Activated naive CD4-positive, alpha-beta T cell treated with anti-CD3 and anti-CD28 coated beads for 36 hours (primary cell): ENCODE measurements at regions not wholly inside any gene's neighbourhood (a gene's known extent, or its start where the extent isn't known, plus 50 kb on each side); places are given as distances from the start of the nearest gene placed in this dataset.
A peak's percentile ranks its signal among the peaks of the same experiment; 100 is the strongest.
"Not testable (repeated sequence)": the region's sequence is repeated elsewhere in the genome, so short reads cannot be mapped to it uniquely, and the experiment has no call there.

Source experiments
- CTCF ChIA-PET: fragments of 350-600 bp; sonication (Branson Sonifier 250); formaldehyde crosslinking; loops from one replicate; lab custom pipeline; 2021; ENCODE audit warnings: antibody characterized with exemption; lab: Charles Lee
- DNase-seq: peaks from one replicate; pipeline ENCODE4 v3.0.0-alpha.2; 2020
- H3K27ac Mint-ChIP-seq: one replicate; pipeline ENCODE4 v1.8.0; 2021; ENCODE audit warnings: mild to moderate bottlenecking, mixed read lengths
- H3K27me3 Mint-ChIP-seq: one replicate; pipeline ENCODE4 v1.8.0; 2021; ENCODE audit warnings: low read depth, mixed read lengths
- H3K36me3 Mint-ChIP-seq: one replicate; pipeline ENCODE4 v1.8.0; 2021; ENCODE audit warnings: low read depth, mixed read lengths
- H3K4me1 Mint-ChIP-seq: one replicate; pipeline ENCODE4 v1.8.0; 2021; ENCODE audit warnings: low read depth, mixed read lengths
- H3K4me3 Mint-ChIP-seq: one replicate; pipeline ENCODE4 v1.8.0; 2021; ENCODE audit warnings: mild to moderate bottlenecking, moderate library complexity, mixed read lengths
- H3K9me3 Mint-ChIP-seq: one replicate; pipeline ENCODE4 v1.8.0; 2021; ENCODE audit warnings: mixed read lengths
- intact Hi-C: fragments of 100-400 bp; cut with micrococcal nuclease; formaldehyde crosslinking; loops from one replicate; pipeline ENCODE4 v1.15.1; 2023

DNA sequence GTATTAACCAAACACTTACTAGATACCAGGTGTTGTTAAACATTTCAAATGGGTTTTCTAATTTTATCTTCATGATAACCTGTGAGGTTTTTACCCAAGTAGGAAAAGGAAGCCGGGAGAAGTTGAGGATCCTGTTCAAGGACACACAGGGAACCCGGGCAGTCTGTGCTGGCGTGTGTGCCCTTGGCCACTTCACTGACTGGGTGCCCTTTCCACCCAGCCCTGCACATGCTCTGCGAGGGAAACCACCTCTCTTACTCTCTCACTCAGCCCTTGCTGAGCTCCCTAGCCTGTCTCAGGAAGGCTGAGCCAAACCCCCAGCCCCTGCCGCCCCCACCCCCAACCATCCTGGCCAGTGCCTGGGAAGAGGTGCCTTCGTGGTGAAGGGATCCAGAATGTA is 51.8 kb downstream of the TEX44 start:
- CTCF ChIA-PET = no interaction called here
- intact Hi-C loops = no loop called here
- DNase-seq = no peak
- no peaks in the 10 kb centered on the region for H3K27me3 Mint-ChIP-seq
- H3K9me3 Mint-ChIP-seq = no peaks in the 10 kb centered on the region
- H3K4me1 Mint-ChIP-seq = peaks cover 18% of the 10 kb centered on the region
- H3K27ac Mint-ChIP-seq = no peak overlapping the region
- H3K36me3 Mint-ChIP-seq = no peaks in the 10 kb centered on the region
- no peak overlapping the region for H3K4me3 Mint-ChIP-seq

DNA sequence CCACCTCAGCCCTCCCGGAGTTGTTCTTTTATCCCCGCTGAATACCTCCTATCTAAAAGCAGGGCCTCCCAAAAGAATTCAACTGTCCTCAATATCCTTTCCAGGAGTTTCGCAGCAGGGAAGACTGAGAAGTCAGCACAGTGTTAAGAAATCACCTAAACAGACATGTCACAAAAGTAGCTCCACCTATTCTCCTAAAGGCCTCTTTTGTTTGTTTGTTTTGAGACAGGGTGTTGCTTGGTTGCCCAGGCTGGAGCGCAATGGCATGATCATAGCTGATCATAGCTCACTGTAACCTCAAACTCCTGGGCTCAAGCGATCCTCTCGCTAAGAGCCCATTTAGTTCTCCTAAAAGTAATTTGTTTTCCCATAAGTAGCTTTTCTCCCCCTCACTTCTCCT is 53.8 kb downstream of the TEX44 start:
- no peaks in the 10 kb centered on the region for H3K9me3 Mint-ChIP-seq
- H3K36me3 Mint-ChIP-seq = no peaks in the 10 kb centered on the region
- intact Hi-C loops = no loop called here
- H3K27me3 Mint-ChIP-seq = no peaks in the 10 kb centered on the region
- H3K4me1 Mint-ChIP-seq = peaks cover 16% of the 10 kb centered on the region
- CTCF ChIA-PET = interaction anchor here (0.6 to 6.3 kb wide), 6 partner anchors 9 to 328 kb away, joined by 4 to 54 read pairs (median 6); no protein-coding TSS in a partner anchor
- H3K27ac Mint-ChIP-seq = no peak overlapping the region
- DNase-seq = no peak
- H3K4me3 Mint-ChIP-seq = no peak overlapping the region

DNA sequence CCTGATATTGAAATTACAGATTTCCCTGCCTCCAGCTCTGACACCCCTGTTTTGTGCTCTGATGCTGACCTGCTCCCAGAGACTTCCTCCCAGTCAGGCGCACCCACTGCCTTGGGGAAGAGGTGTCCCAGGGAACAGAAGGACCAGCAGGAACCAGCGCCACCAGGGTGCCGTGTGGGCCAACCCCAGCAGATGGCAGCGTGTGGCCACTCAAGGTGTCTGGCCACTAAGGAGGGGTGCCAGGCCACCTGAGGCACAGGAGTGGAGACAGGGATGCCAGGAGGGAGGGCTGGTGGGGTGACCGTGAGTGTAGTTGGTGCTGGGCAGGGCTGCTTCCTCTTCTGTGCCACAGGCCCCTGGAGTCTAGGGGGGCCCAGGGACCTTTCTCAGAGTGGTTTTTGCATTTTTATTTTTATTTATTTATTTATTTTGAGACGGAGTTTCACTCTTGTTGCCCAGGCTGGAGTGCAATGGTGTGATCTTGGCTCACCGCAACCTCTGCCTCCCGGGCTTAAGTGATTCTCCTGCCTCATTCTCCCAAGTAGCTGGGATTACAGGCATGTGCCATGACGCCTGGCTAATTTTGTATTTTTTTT is 56.0 kb downstream of the TEX44 start:
- H3K27me3 Mint-ChIP-seq = no peaks in the 10 kb centered on the region
- H3K27ac Mint-ChIP-seq = no peak overlapping the region
- H3K4me1 Mint-ChIP-seq = peaks cover 4% of the 10 kb centered on the region
- intact Hi-C loops = loop anchor here (1.0 kb wide), 3 partner anchors 29 to 67 kb away; no protein-coding TSS in a partner anchor
- peak; percentile 77 for DNase-seq
- no peak overlapping the region for H3K4me3 Mint-ChIP-seq
- CTCF ChIA-PET = interaction anchor here (0.6 to 6.3 kb wide), 11 partner anchors 10 to 69 kb away, joined by 3 to 54 read pairs (median 5); no protein-coding TSS in a partner anchor
- H3K36me3 Mint-ChIP-seq = no peaks in the 10 kb centered on the region
- H3K9me3 Mint-ChIP-seq = no peaks in the 10 kb centered on the region

DNA sequence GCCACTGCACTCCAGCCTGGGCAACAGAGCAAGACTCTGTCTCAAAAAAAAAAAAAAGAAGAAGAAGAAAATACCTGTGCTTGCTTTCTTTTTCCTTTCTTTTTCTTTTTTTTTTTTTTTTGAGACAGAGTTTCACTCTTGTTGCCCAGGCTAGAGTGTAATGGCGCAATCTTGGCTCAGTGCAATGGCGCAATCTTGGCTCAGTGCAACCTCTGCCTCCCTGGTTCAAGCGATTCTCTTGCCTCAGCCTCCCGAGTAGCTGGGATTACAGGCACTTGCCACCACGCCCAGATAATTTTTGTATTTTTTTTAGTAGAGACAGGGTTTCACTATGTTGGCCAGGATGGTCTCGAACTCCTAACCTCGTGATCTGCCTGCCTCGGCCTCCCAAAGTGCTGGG is 56.8 kb upstream of the PTMA start:
- H3K9me3 Mint-ChIP-seq, H3K4me3 Mint-ChIP-seq, H3K36me3 Mint-ChIP-seq, DNase-seq, intact Hi-C loops, H3K27me3 Mint-ChIP-seq, H3K4me1 Mint-ChIP-seq, H3K27ac Mint-ChIP-seq: not testable (repeated sequence)
- CTCF ChIA-PET = interaction anchor here (6.3 kb wide), 1 partner anchor 22 kb away, joined by 54 read pairs; no protein-coding TSS in a partner anchor

DNA sequence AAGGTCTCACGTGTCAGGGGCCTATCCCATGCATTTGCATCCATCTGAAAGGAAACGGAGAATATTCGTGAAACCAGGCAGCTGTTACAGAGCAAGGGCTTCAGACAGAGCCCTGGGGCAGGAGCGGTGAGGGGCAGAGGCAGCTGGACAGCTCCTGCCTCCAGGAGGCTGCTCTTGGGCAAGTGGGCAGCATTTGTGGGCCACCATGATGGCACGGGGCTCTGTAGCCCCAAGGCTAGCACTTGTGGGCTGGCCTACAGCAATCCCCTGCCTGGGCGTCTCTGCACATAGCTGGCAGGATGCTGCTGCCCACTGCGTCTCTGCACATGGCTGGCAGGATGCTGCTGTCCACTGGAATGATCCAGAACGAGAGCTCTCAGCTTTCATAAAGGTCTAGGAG is 52.8 kb upstream of the PTMA start:
- no peaks in the 10 kb centered on the region for H3K9me3 Mint-ChIP-seq
- CTCF ChIA-PET = interaction anchor here (0.7 to 2.3 kb wide), 4 partner anchors 9 to 59 kb away, joined by 3 to 7 read pairs (median 6); no protein-coding TSS in a partner anchor
- no peaks in the 10 kb centered on the region for H3K27me3 Mint-ChIP-seq
- H3K36me3 Mint-ChIP-seq = no peaks in the 10 kb centered on the region
- intact Hi-C loops = loop anchor here (2.0 kb wide), 1 partner anchor 121 kb away; no protein-coding TSS in a partner anchor
- no peak for DNase-seq
- no peak overlapping the region for H3K27ac Mint-ChIP-seq
- H3K4me1 Mint-ChIP-seq = no peaks in the 10 kb centered on the region
- no peak overlapping the region for H3K4me3 Mint-ChIP-seq

DNA sequence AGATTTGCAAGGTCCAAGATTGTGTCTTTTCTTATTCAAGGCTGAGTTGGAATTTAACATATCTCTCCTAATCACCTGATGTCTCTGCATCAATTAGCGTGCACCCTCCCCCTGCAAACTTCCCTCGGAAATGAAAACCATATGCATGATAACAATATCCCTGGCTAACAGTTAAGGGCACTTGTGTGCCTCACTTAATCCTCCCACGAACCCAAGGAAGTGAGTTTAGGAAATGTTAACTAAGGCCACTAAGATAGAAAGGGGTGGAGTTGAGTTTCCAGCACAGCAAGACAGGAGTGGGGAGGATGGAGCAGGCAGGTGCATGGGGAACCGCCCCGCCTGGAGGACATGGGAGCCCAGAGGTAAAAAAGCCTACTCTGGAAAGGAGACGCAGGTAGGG is 52.4 kb upstream of the PTMA start:
- intact Hi-C loops = loop anchor here (2.0 kb wide), 1 partner anchor 121 kb away; no protein-coding TSS in a partner anchor
- no peak for DNase-seq
- Mint-ChIP-seq H3K36me3 (no peaks in the 10 kb centered on the region), H3K4me1 (no peaks in the 10 kb centered on the region), H3K9me3 (no peaks in the 10 kb centered on the region), H3K4me3 (no peak overlapping the region), H3K27me3 (no peaks in the 10 kb centered on the region), H3K27ac (no peak overlapping the region)
- CTCF ChIA-PET = interaction anchor here (0.7 to 2.3 kb wide), 3 partner anchors 9 to 58 kb away, joined by 6 to 7 read pairs (median 6); no protein-coding TSS in a partner anchor
